ENCODE measurements at regions not wholly inside any gene's neighbourhood (a gene's known extent, or its start where the extent isn't known, plus 50 kb on each side); places are given as distances from the start of the nearest gene placed in this dataset.
"Not testable (repeated sequence)": the region's sequence is repeated elsewhere in the genome, so short reads cannot be mapped to it uniquely, and the experiment has no call there.

- 48 to 62% (median 55%) methylated on average over 3 of the region's 3 CpGs for WGBS, 3 donors
- H3K27ac ChIP-seq (ENCODE audit: low read depth, low read length) = no peak overlapping the region
Observed at GRCh38 chr5:68818870-68819269, 274.9 kb upstream of the SLC30A5 start.

- WGBS, 3 donors = 89 to 99% (median 95%) methylated on average over 2 of the region's 2 CpGs
- no peak overlapping the region for H3K27ac ChIP-seq (ENCODE audit: low read depth, low read length)
Observed at GRCh38 chr5:68821056-68821455, 272.8 kb upstream of the SLC30A5 start.

- WGBS, 3 donors = 52 to 84% (median 74%) methylated on average over 1 of the region's 1 CpG
- H3K27ac ChIP-seq (ENCODE audit: low read depth, low read length) = no peak overlapping the region
Observed at GRCh38 chr5:68822796-68823195, 271.0 kb upstream of the SLC30A5 start.

GRCh38 chr5:68823301-68823700 lies 270.5 kb upstream of the SLC30A5 start:
- WGBS, 3 donors = 83 to 89% (median 89%) methylated on average over 6 of the region's 6 CpGs

GRCh38 chr5:68830377-68830898 lies 263.4 kb upstream of the SLC30A5 start:
- H3K27ac ChIP-seq (ENCODE audit: low read depth, low read length) = no peak overlapping the region
- WGBS, 3 donors = 77 to 98% (median 95%) methylated on average over 3 of the region's 3 CpGs

More at GRCh38 chr5:68823301-68823700, 270.5 kb upstream of the SLC30A5 start:
- no peak overlapping the region for H3K27ac ChIP-seq (ENCODE audit: low read depth, low read length)

- H3K27ac ChIP-seq (ENCODE audit: low read depth, low read length) = no peak overlapping the region
- WGBS, 3 donors = 78 to 97% (median 82%) methylated on average over 4 of the region's 4 CpGs
Observed at GRCh38 chr5:68834491-68834981, 259.3 kb upstream of the SLC30A5 start.

- WGBS, 3 donors = 91 to 92% (median 91%) methylated on average over 3 of the region's 3 CpGs
Observed at GRCh38 chr5:68838157-68838718, 255.6 kb upstream of the SLC30A5 start.

GRCh38 chr5:68839019-68839552 lies 254.7 kb upstream of the SLC30A5 start:
- WGBS, 3 donors = 34 to 57% (median 44%) methylated on average over 5 of the region's 5 CpGs

More at GRCh38 chr5:68838157-68838718, 255.6 kb upstream of the SLC30A5 start:
- no peak overlapping the region for H3K27ac ChIP-seq (ENCODE audit: low read depth, low read length)

GRCh38 chr5:68843624-68844364 lies 250.0 kb upstream of the SLC30A5 start:
- 83 to 92% (median 83%) methylated on average over 3 of the region's 3 CpGs for WGBS, 3 donors
- no peak overlapping the region for H3K27ac ChIP-seq (ENCODE audit: low read depth, low read length)

More at GRCh38 chr5:68839019-68839552, 254.7 kb upstream of the SLC30A5 start:
- H3K27ac ChIP-seq (ENCODE audit: low read depth, low read length) = no peak overlapping the region

- no peak overlapping the region for H3K27ac ChIP-seq (ENCODE audit: low read depth, low read length)
Observed at GRCh38 chr5:68845131-68845530, 248.7 kb upstream of the SLC30A5 start.

GRCh38 chr5:68846828-68847227 lies 247.0 kb upstream of the SLC30A5 start:
- WGBS, 3 donors = 77 to 96% (median 89%) methylated on average over 3 of the region's 3 CpGs
- H3K27ac ChIP-seq (ENCODE audit: low read depth, low read length) = no peak overlapping the region

GRCh38 chr5:68848091-68848490 lies 245.7 kb upstream of the SLC30A5 start:
- no peak overlapping the region for H3K27ac ChIP-seq (ENCODE audit: low read depth, low read length)
- 90 to 93% (median 91%) methylated on average over 3 of the region's 3 CpGs for WGBS, 3 donors

- no peak overlapping the region for H3K27ac ChIP-seq (ENCODE audit: low read depth, low read length)
Observed at GRCh38 chr5:68849103-68849502, 244.7 kb upstream of the SLC30A5 start.

GRCh38 chr5:68849906-68850305 lies 243.9 kb upstream of the SLC30A5 start:
- H3K27ac ChIP-seq (ENCODE audit: low read depth, low read length) = no peak overlapping the region
- WGBS, 3 donors = 83 to 100% (median 89%) methylated on average over 1 of the region's 1 CpG

- no peak overlapping the region for H3K27ac ChIP-seq (ENCODE audit: low read depth, low read length)
Observed at GRCh38 chr5:68861099-68861498, 232.7 kb upstream of the SLC30A5 start.

- no peak overlapping the region for H3K27ac ChIP-seq (ENCODE audit: low read depth, low read length)
- 82 to 85% (median 82%) methylated on average over 5 of the region's 5 CpGs for WGBS, 3 donors
Observed at GRCh38 chr5:68862560-68862959, 231.3 kb upstream of the SLC30A5 start.

- not testable (repeated sequence) for H3K27ac ChIP-seq (ENCODE audit: low read depth, low read length)
- WGBS, 3 donors = 81 to 91% (median 89%) methylated on average over 11 of the region's 11 CpGs
Observed at GRCh38 chr5:68865192-68865591, 228.6 kb upstream of the SLC30A5 start.

- 47 to 78% (median 68%) methylated on average over 6 of the region's 6 CpGs for WGBS, 3 donors
- H3K27ac ChIP-seq (ENCODE audit: low read depth, low read length) = no peak overlapping the region
Observed at GRCh38 chr5:68872088-68872839, 221.6 kb upstream of the SLC30A5 start.

- H3K27ac ChIP-seq (ENCODE audit: low read depth, low read length) = no peak overlapping the region
- WGBS, 3 donors = 40 to 77% (median 76%) methylated on average over 4 of the region's 4 CpGs
Observed at GRCh38 chr5:68873198-68873597, 220.6 kb upstream of the SLC30A5 start.

Measured in adipose tissue (tissue), 3 donors.